ENCODE measurements at regions not wholly inside any gene's neighbourhood (a gene's known extent, or its start where the extent isn't known, plus 50 kb on each side); places are given as distances from the start of the nearest gene placed in this dataset.

GRCh38 chr7:142334806-142335205, 76.9 kb upstream of the PRSS58 start:
- no peak overlapping the region for H4K8ac ChIP-seq (ENCODE audit: low read depth in 2 of 2, low read length in 2 of 2)
- no peak overlapping the region for H3K27ac ChIP-seq (ENCODE audit: insufficient read depth, low read length)
- no peak overlapping the region for H2BK5ac ChIP-seq (ENCODE audit: low read depth, low read length, poor library complexity, severe bottlenecking)
- no peak overlapping the region for H3K4ac ChIP-seq (ENCODE audit: low read depth, low read length)
- intact Hi-C loops (cut with micrococcal nuclease): no loop called here
- H4K20me1 ChIP-seq (ENCODE audit: insufficient read depth, low read length): no peaks in the 10 kb centered on the region
- no peak overlapping the region for H2BK20ac ChIP-seq (ENCODE audit: low read depth, low read length)
- in situ Hi-C loops (cut with MboI; ENCODE audit: low sequenced_read_pairs): loop anchor here (25.0 kb wide), 1 partner anchor 877 kb away; the partner anchor contains the start of gene TAS2R40
- no peak overlapping the region for H3K23ac ChIP-seq (ENCODE audit: low read depth, low read length)
- H2BK15ac ChIP-seq (ENCODE audit: low read depth, low read length): no peak overlapping the region
- ATAC-seq (ENCODE audit: low read depth) (no peak; the same call in 1 of the 2 replicates), DNase-seq (no peak)
- H2AK5ac ChIP-seq (ENCODE audit: low read depth, low read length): no peak overlapping the region
- no peak overlapping the region for H3K9ac ChIP-seq (ENCODE audit: low read depth, low read length)
- dilution Hi-C loops (cut with HindIII; ENCODE audit: low sequenced_read_pairs, unreplicated experiment): no loop called here
- H3K14ac ChIP-seq (replicated peaks; ENCODE audit: low read depth, low read length): no peak overlapping the region
- POLR2A ChIA-PET (ENCODE audit: unreplicated experiment): no interaction called here
- no peak overlapping the region for H3K56ac ChIP-seq (ENCODE audit: extremely low read depth, insufficient read depth, low read length)
- no peak overlapping the region for H3K4me3 ChIP-seq (ENCODE audit: insufficient read depth, low read depth, low read length)
- no CpG with 5 or more reads among the region's 1 CpG for WGBS, 2 experiments (ENCODE audit: extremely low coverage in 2 of 2, insufficient read length in 1 of 2)
- no peaks in the 10 kb centered on the region for H3K4me1 ChIP-seq (ENCODE audit: control insufficient read depth, insufficient read depth, low read length)
- H4K5ac ChIP-seq (ENCODE audit: low read depth, low read length): no peak overlapping the region
- H3K9me1 ChIP-seq (ENCODE audit: insufficient read depth, low read length): no peaks in the 10 kb centered on the region
- TF ChIP-seq, protein P1, sequence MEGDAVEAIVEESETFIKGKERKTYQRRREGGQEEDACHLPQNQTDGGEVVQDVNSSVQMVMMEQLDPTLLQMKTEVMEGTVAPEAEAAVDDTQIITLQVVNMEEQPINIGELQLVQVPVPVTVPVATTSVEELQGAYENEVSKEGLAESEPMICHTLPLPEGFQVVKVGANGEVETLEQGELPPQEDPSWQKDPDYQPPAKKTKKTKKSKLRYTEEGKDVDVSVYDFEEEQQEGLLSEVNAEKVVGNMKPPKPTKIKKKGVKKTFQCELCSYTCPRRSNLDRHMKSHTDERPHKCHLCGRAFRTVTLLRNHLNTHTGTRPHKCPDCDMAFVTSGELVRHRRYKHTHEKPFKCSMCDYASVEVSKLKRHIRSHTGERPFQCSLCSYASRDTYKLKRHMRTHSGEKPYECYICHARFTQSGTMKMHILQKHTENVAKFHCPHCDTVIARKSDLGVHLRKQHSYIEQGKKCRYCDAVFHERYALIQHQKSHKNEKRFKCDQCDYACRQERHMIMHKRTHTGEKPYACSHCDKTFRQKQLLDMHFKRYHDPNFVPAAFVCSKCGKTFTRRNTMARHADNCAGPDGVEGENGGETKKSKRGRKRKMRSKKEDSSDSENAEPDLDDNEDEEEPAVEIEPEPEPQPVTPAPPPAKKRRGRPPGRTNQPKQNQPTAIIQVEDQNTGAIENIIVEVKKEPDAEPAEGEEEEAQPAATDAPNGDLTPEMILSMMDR (conservative IDR thresholded peaks at IDR 0.05; ENCODE audit: low read depth, low read length): no peak
- TF ChIP-seq RAD21 (IDR thresholded peaks at IDR 0.05; ENCODE audit: low read length): no peak
- no peak for TF ChIP-seq MAZ (IDR thresholded peaks at IDR 0.05; ENCODE audit: borderline replicate concordance, low read depth, low read length)
- TF ChIP-seq CHD1 (IDR thresholded peaks at IDR 0.05; ENCODE audit: low read depth, low read length): no peak
- no peak for TF ChIP-seq CEBPB (IDR thresholded peaks at IDR 0.05; ENCODE audit: low read depth, low read length)
- no peak for TF ChIP-seq NFE2L2 (IDR thresholded peaks at IDR 0.05; ENCODE audit: low read depth, low read length)
- TF ChIP-seq RFX5 (IDR thresholded peaks at IDR 0.05; ENCODE audit: low read depth, low read length): no peak
- TF ChIP-seq SMC3 (IDR thresholded peaks at IDR 0.05; ENCODE audit: low read depth, low read length): no peak
- TF ChIP-seq, protein P2, sequence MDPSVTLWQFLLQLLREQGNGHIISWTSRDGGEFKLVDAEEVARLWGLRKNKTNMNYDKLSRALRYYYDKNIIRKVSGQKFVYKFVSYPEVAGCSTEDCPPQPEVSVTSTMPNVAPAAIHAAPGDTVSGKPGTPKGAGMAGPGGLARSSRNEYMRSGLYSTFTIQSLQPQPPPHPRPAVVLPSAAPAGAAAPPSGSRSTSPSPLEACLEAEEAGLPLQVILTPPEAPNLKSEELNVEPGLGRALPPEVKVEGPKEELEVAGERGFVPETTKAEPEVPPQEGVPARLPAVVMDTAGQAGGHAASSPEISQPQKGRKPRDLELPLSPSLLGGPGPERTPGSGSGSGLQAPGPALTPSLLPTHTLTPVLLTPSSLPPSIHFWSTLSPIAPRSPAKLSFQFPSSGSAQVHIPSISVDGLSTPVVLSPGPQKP (IDR thresholded peaks at IDR 0.05; ENCODE audit: borderline replicate concordance, low read depth, low read length): no peak
- no peak for TF ChIP-seq POLR2A (IDR thresholded peaks at IDR 0.05; ENCODE audit: low read depth, low read length)
- TF ChIP-seq MAFK (IDR thresholded peaks at IDR 0.05; ENCODE audit: low read depth, low read length): no peak
- no peak for TF ChIP-seq RCOR1 (IDR thresholded peaks at IDR 0.05; ENCODE audit: insufficient replicate concordance, low read length)
- H4K91ac ChIP-seq (ENCODE audit: insufficient read depth, low read depth, low read length): no peak overlapping the region
- no peak overlapping the region for H2AFZ ChIP-seq (replicated peaks; ENCODE audit: low read length, poor library complexity)
- peaks cover 2% of the 10 kb centered on the region; the same call in 1 of the 2 replicates for H3K27me3 ChIP-seq (ENCODE audit: control insufficient read depth, insufficient read depth, low read length)
- no peak overlapping the region for H2BK120ac ChIP-seq (ENCODE audit: low read depth, low read length)
- no peaks in the 10 kb centered on the region for H3K9me3 ChIP-seq (ENCODE audit: control insufficient read depth, insufficient read depth, low read length)
- H3K79me1 ChIP-seq (ENCODE audit: low read depth in 1 of 2, low read length in 2 of 2): no peaks in the 10 kb centered on the region
- H3K4me2 ChIP-seq (ENCODE audit: low read depth, low read length): no peak overlapping the region
- no peak overlapping the region for H2AK9ac ChIP-seq (replicated peaks; ENCODE audit: low read depth, low read length, poor library complexity)
- CTCF ChIA-PET: no interaction called here
- H3K18ac ChIP-seq (ENCODE audit: low read depth, low read length): no peak overlapping the region
- no TSS peak for BruUV-seq (replicated peaks)
- H3K36me3 ChIP-seq (ENCODE audit: control insufficient read depth, insufficient read depth, low read length): no peaks in the 10 kb centered on the region
